Esophagus squamous epithelium (tissue), 4 donors: ENCODE measurements at regions not wholly inside any gene's neighbourhood (a gene's known extent, or its start where the extent isn't known, plus 50 kb on each side); places are given as distances from the start of the nearest gene placed in this dataset.

Experiments
- CTCF ChIP-seq, 6 experiments: fragments of 450-650 bp in 4 of 6; fragments of 200-600 bp in 2 of 6; sonication (generic) in 2 of 6; IDR thresholded peaks; one replicate each; pipeline ENCODE4 v1.5.1; 2016 to 2019; ENCODE audit warnings: antibody characterized with exemption in 6 of 6, mild to moderate bottlenecking in 4 of 6, moderate library complexity in 4 of 6
- POLR2A ChIP-seq, 4 donors: fragments of 450-650 bp; IDR thresholded peaks; one replicate each; pipeline ENCODE4 v1.6.1; 2017; ENCODE audit warnings: antibody characterized with exemption in 4 of 4, mild to moderate bottlenecking in 4 of 4, moderate library complexity in 3 of 4

GRCh38 chr1:181334724-181335123 is 148.6 kb upstream of the CACNA1E start:
- TF ChIP-seq CTCF (IDR thresholded peaks at IDR 0.05) (no peak), POLR2A (IDR thresholded peaks at IDR 0.05) (no peak)
